CD4-positive, alpha-beta T cell treated with Interleukin-2 at 100 ng/mL for 4 hours (primary cell): ENCODE measurements at regions not wholly inside any gene's neighbourhood (a gene's known extent, or its start where the extent isn't known, plus 50 kb on each side); places are given as distances from the start of the nearest gene placed in this dataset.
"Not testable (repeated sequence)": the region's sequence is repeated elsewhere in the genome, so short reads cannot be mapped to it uniquely, and the experiment has no call there.

ENCODE experiments used
- DNase-seq: peaks from one replicate; pipeline ENCODE4 v3.0.0-alpha.2; 2020; ENCODE audit warnings: low spot score

GRCh38 chr15:95758451-95758850 is 572.0 kb upstream of the NR2F2 start:
- no peak for DNase-seq

- DNase-seq: no peak
Observed at GRCh38 chr15:95758851-95759250, 571.6 kb upstream of the NR2F2 start.

GRCh38 chr15:95760508-95760907 is 570.0 kb upstream of the NR2F2 start:
- DNase-seq: no peak

GRCh38 chr15:95761501-95762165 is 568.9 kb upstream of the NR2F2 start:
- no peak for DNase-seq

GRCh38 chr15:95763426-95763825 is 567.1 kb upstream of the NR2F2 start:
- no peak for DNase-seq

GRCh38 chr15:95765161-95765560 is 565.3 kb upstream of the NR2F2 start:
- DNase-seq: no peak

GRCh38 chr15:95770196-95770595 is 560.3 kb upstream of the NR2F2 start:
- no peak for DNase-seq

GRCh38 chr15:95772982-95773381 is 557.5 kb upstream of the NR2F2 start:
- DNase-seq: no peak

GRCh38 chr15:95784508-95784907 is 546.0 kb upstream of the NR2F2 start:
- DNase-seq: no peak

GRCh38 chr15:95785276-95785675 is 545.2 kb upstream of the NR2F2 start:
- DNase-seq: not testable (repeated sequence)

GRCh38 chr15:95793231-95793630 is 537.3 kb upstream of the NR2F2 start:
- DNase-seq: no peak

- DNase-seq: no peak
Observed at GRCh38 chr15:95795386-95795785, 535.1 kb upstream of the NR2F2 start.

GRCh38 chr15:95799286-95800200 is 531.0 kb upstream of the NR2F2 start:
- no peak for DNase-seq

GRCh38 chr15:95804484-95804883 is 526.0 kb upstream of the NR2F2 start:
- no peak for DNase-seq

- DNase-seq: no peak
Observed at GRCh38 chr15:95812491-95812890, 518.0 kb upstream of the NR2F2 start.

- DNase-seq: no peak
Observed at GRCh38 chr15:95814908-95815307, 515.6 kb upstream of the NR2F2 start.

GRCh38 chr15:95816591-95816990 is 513.9 kb upstream of the NR2F2 start:
- DNase-seq: no peak

GRCh38 chr15:95822961-95823360 is 507.5 kb upstream of the NR2F2 start:
- DNase-seq: no peak

- DNase-seq: no peak
Observed at GRCh38 chr15:95825208-95825607, 505.3 kb upstream of the NR2F2 start.

GRCh38 chr15:95825671-95826411 is 504.7 kb upstream of the NR2F2 start:
- DNase-seq: no peak

GRCh38 chr15:95826412-95827195 is 503.9 kb upstream of the NR2F2 start:
- DNase-seq: no peak

- DNase-seq: no peak
Observed at GRCh38 chr15:95829062-95829461, 501.4 kb upstream of the NR2F2 start.
